Fibroblast of villous mesenchyme (primary cell): ENCODE measurements at regions not wholly inside any gene's neighbourhood (a gene's known extent, or its start where the extent isn't known, plus 50 kb on each side); places are given as distances from the start of the nearest gene placed in this dataset.

Source experiments
- DNase-seq: peaks from one replicate; pipeline ENCODE4 v3.0.0-alpha.2; 2010; ENCODE audit warnings: low read depth
- H3K4me3 ChIP-seq: 2 replicates; pipeline ENCODE4 v1.5.1; 2011; ENCODE audit warnings: low read depth, mild to moderate bottlenecking, low read length
- CTCF ChIP-seq: IDR thresholded peaks from 2 replicates; pipeline ENCODE4 v1.5.1; 2012; ENCODE audit warnings: low read depth, mild to moderate bottlenecking, low read length; ENCODE audit not compliant: insufficient read depth

GRCh38 chr1:80517062-80517461 is 1283.7 kb upstream of the ADGRL2 start:
- no peak for TF ChIP-seq CTCF
- no peak for DNase-seq

GRCh38 chr1:80509965-80510522 is 1290.7 kb upstream of the ADGRL2 start:
- TF ChIP-seq CTCF: no peak
- DNase-seq: no peak

More at GRCh38 chr1:80517062-80517461, 1283.7 kb upstream of the ADGRL2 start:
- no peak overlapping the region for H3K4me3 ChIP-seq

GRCh38 chr1:80506216-80506615 is 1294.5 kb upstream of the ADGRL2 start:
- no peak for DNase-seq
- no peak for TF ChIP-seq CTCF

More at GRCh38 chr1:80509965-80510522, 1290.7 kb upstream of the ADGRL2 start:
- H3K4me3 ChIP-seq: no peak overlapping the region

GRCh38 chr1:80498673-80499072 is 1302.1 kb upstream of the ADGRL2 start:
- no peak overlapping the region for H3K4me3 ChIP-seq
- no peak for DNase-seq
- TF ChIP-seq CTCF: no peak

More at GRCh38 chr1:80506216-80506615, 1294.5 kb upstream of the ADGRL2 start:
- no peak overlapping the region for H3K4me3 ChIP-seq

GRCh38 chr1:80495806-80496205 is 1304.9 kb upstream of the ADGRL2 start:
- no peak for DNase-seq
- no peak overlapping the region for H3K4me3 ChIP-seq
- no peak for TF ChIP-seq CTCF

GRCh38 chr1:80472145-80472544 is 1328.6 kb upstream of the ADGRL2 start:
- no peak for TF ChIP-seq CTCF
- no peak for DNase-seq
- H3K4me3 ChIP-seq: no peak overlapping the region

- no peak overlapping the region for H3K4me3 ChIP-seq
- no peak for TF ChIP-seq CTCF
- DNase-seq: no peak
Observed at GRCh38 chr1:80468356-80468755, 1332.4 kb upstream of the ADGRL2 start.
